ES-I3 (cell line): ENCODE measurements at regions not wholly inside any gene's neighbourhood (a gene's known extent, or its start where the extent isn't known, plus 50 kb on each side); places are given as distances from the start of the nearest gene placed in this dataset.
"Not testable (repeated sequence)": the region's sequence is repeated elsewhere in the genome, so short reads cannot be mapped to it uniquely, and the experiment has no call there.

ENCODE experiments used
- H3K36me3 ChIP-seq: 2 replicates; pipeline ENCODE4 v1.6.1; 2013; ENCODE audit warnings: mild to moderate bottlenecking, low read length, control low read depth, moderate library complexity; ENCODE audit not compliant: insufficient read depth
- H3K4me1 ChIP-seq: 2 replicates; pipeline ENCODE4 v1.6.1; 2013; ENCODE audit warnings: mild to moderate bottlenecking, control low read depth, low read length; ENCODE audit not compliant: insufficient read depth
- H3K9ac ChIP-seq: 2 replicates; pipeline ENCODE4 v1.6.1; 2013; ENCODE audit warnings: low read depth, mild to moderate bottlenecking, low read length, moderate library complexity
- H3K9me3 ChIP-seq: 2 replicates; pipeline ENCODE4 v1.6.1; 2013; ENCODE audit warnings: mild to moderate bottlenecking, low read length, moderate library complexity; ENCODE audit not compliant: control insufficient read depth, insufficient read depth

- Histone ChIP-seq H3K36me3 (no peaks in the 10 kb centered on the region), H3K9ac (no peak overlapping the region), H3K4me1 (no peaks in the 10 kb centered on the region), H3K9me3 (no peaks in the 10 kb centered on the region)
These were observed 65.1 kb upstream of the LYZL2 start for GRCh38 chr10:30694518-30695228.

- Histone ChIP-seq H3K36me3 (no peaks in the 10 kb centered on the region), H3K9ac (no peak overlapping the region), H3K4me1 (peaks cover 4% of the 10 kb centered on the region; the same call in 1 of the 2 replicates), H3K9me3 (no peaks in the 10 kb centered on the region)
These were observed 62.1 kb upstream of the LYZL2 start for GRCh38 chr10:30691639-30692015.

- not testable (repeated sequence) for H3K9ac ChIP-seq, H3K9me3 ChIP-seq, H3K36me3 ChIP-seq, H3K4me1 ChIP-seq
These were observed 61.5 kb upstream of the LYZL2 start for GRCh38 chr10:30690948-30691638.

GRCh38 chr10:30688456-30688855 is 58.9 kb upstream of the LYZL2 start:
- Histone ChIP-seq H3K9ac (no peak overlapping the region), H3K36me3 (no peaks in the 10 kb centered on the region), H3K9me3 (no peaks in the 10 kb centered on the region), H3K4me1 (peaks cover 4% of the 10 kb centered on the region; the same call in 1 of the 2 replicates)

- H3K36me3 ChIP-seq: no peaks in the 10 kb centered on the region
- H3K9me3 ChIP-seq: no peaks in the 10 kb centered on the region
- no peak overlapping the region for H3K9ac ChIP-seq
- H3K4me1 ChIP-seq: peaks cover 4% of the 10 kb centered on the region; the same call in 1 of the 2 replicates
These were observed 58.2 kb upstream of the LYZL2 start for GRCh38 chr10:30687698-30688213.

- peaks cover 4% of the 10 kb centered on the region; the same call in 1 of the 2 replicates for H3K4me1 ChIP-seq
- no peaks in the 10 kb centered on the region for H3K36me3 ChIP-seq
- no peaks in the 10 kb centered on the region for H3K9me3 ChIP-seq
- no peak overlapping the region for H3K9ac ChIP-seq
These were observed 57.2 kb upstream of the LYZL2 start for GRCh38 chr10:30686708-30687107.

GRCh38 chr10:30683496-30683895 is 53.9 kb upstream of the LYZL2 start:
- Histone ChIP-seq H3K9ac (no peak overlapping the region), H3K4me1 (peaks cover 4% of the 10 kb centered on the region; the same call in 1 of the 2 replicates), H3K9me3 (no peaks in the 10 kb centered on the region), H3K36me3 (no peaks in the 10 kb centered on the region)

- H3K4me1 ChIP-seq, H3K9ac ChIP-seq, H3K36me3 ChIP-seq, H3K9me3 ChIP-seq: not testable (repeated sequence)
These were observed 53.0 kb upstream of the LYZL2 start for GRCh38 chr10:30682377-30683199.

GRCh38 chr10:30680908-30681307 is 51.4 kb upstream of the LYZL2 start:
- H3K9ac ChIP-seq: no peak overlapping the region
- no peaks in the 10 kb centered on the region for H3K36me3 ChIP-seq
- no peaks in the 10 kb centered on the region for H3K9me3 ChIP-seq
- no peaks in the 10 kb centered on the region for H3K4me1 ChIP-seq
